Keratinocyte (primary cell): ENCODE measurements at regions not wholly inside any gene's neighbourhood (a gene's known extent, or its start where the extent isn't known, plus 50 kb on each side); places are given as distances from the start of the nearest gene placed in this dataset.

Source experiments
- DNase-seq: peaks from one replicate; pipeline ENCODE4 v3.0.0-alpha.2; 2011; ENCODE audit warnings: low read depth, missing footprints, low spot score
- FAIRE-seq: peaks from 2 replicates; lab custom pipeline; 2011; peaks lifted over from hg19 to GRCh38; lab: Jason Lieb, UNC
- H2AFZ ChIP-seq: 2 replicates; pipeline ENCODE4 v1.6.0; 2012; ENCODE audit warnings: low read length, control low read depth, inconsistent platforms; ENCODE audit not compliant: control insufficient read depth
- H3K27ac ChIP-seq: 2 replicates; pipeline ENCODE4 v1.5.1; 2011; ENCODE audit warnings: low read length; ENCODE audit not compliant: control insufficient read depth, insufficient read depth
- H3K27me3 ChIP-seq: 3 replicates; pipeline ENCODE4 v1.6.0; 2011; ENCODE audit warnings: low read length; ENCODE audit not compliant: control insufficient read depth, insufficient read depth; ENCODE audit errors: extremely low read depth
- H3K36me3 ChIP-seq, 2 experiments: 2 replicates in 1 of 2; 3 replicates in 1 of 2; pipeline ENCODE4 v1.5.1; 2011; ENCODE audit warnings: low read length in 2 of 2, mild to moderate bottlenecking in 1 of 2; ENCODE audit not compliant: control insufficient read depth in 2 of 2, insufficient read depth in 2 of 2; ENCODE audit errors: extremely low read depth in 1 of 2
- H3K4me1 ChIP-seq: 3 replicates; pipeline ENCODE4 v1.5.1; 2011; ENCODE audit warnings: low read length; ENCODE audit not compliant: control insufficient read depth, insufficient read depth; ENCODE audit errors: extremely low read depth
- H3K4me2 ChIP-seq: 3 replicates; pipeline ENCODE4 v1.6.0; 2011; ENCODE audit warnings: low read depth, low read length; ENCODE audit not compliant: control insufficient read depth, insufficient read depth; ENCODE audit errors: extremely low read depth
- H3K4me3 ChIP-seq, 3 experiments: fragments of 200-600 bp in 1 of 3; sonication (generic) in 1 of 3; 2 replicates in 2 of 3; 3 replicates in 1 of 3; pipeline ENCODE4 v1.5.1; 2011 to 2016; ENCODE audit warnings: low read length in 3 of 3, mild to moderate bottlenecking in 3 of 3, control low read depth in 2 of 3, inconsistent platforms in 1 of 3, low read depth in 1 of 3, mixed read lengths in 1 of 3, mixed run types in 1 of 3, moderate library complexity in 1 of 3; ENCODE audit not compliant: control insufficient read depth in 2 of 3, insufficient read depth in 2 of 3; ENCODE audit errors: extremely low read depth in 1 of 3
- H3K79me2 ChIP-seq: 2 replicates; pipeline ENCODE4 v1.6.0; 2012; ENCODE audit warnings: low read length; ENCODE audit not compliant: control insufficient read depth, insufficient read depth
- H3K9ac ChIP-seq: 3 replicates; pipeline ENCODE4 v1.6.0; 2011; ENCODE audit warnings: low read length; ENCODE audit not compliant: control insufficient read depth, insufficient read depth; ENCODE audit errors: extremely low read depth
- H3K9me1 ChIP-seq: 3 replicates; pipeline ENCODE4 v1.6.0; 2011; ENCODE audit warnings: low read length; ENCODE audit not compliant: control insufficient read depth, insufficient read depth; ENCODE audit errors: extremely low read depth
- H3K9me3 ChIP-seq: 2 replicates; pipeline ENCODE4 v1.5.1; 2012; ENCODE audit warnings: low read depth, low read length; ENCODE audit not compliant: control insufficient read depth
- H4K20me1 ChIP-seq: 3 replicates; pipeline ENCODE4 v1.6.0; 2011; ENCODE audit warnings: low read length; ENCODE audit not compliant: control insufficient read depth, insufficient read depth; ENCODE audit errors: extremely low read depth
- CTCF ChIP-seq, 3 experiments: IDR thresholded peaks in 1 of 3; conservative IDR thresholded peaks in 1 of 3; optimal IDR thresholded peaks in 1 of 3; 2 replicates in 2 of 3; 3 replicates in 1 of 3; pipeline versions ENCODE3 to v1.5.1; 2011; ENCODE audit warnings: low read length in 3 of 3, mild to moderate bottlenecking in 3 of 3, moderate library complexity in 2 of 3, control low read depth in 1 of 3, inconsistent platforms in 1 of 3; ENCODE audit not compliant: insufficient read depth in 2 of 3; ENCODE audit errors: extremely low read depth in 1 of 3
- EZH2 ChIP-seq: IDR thresholded peaks from one replicate; pipeline ENCODE4 v1.6.1; 2012; ENCODE audit warnings: inconsistent platforms, mild to moderate bottlenecking, low read length, moderate library complexity
- dilution Hi-C: fragments of 300-500 bp; cut with MboI; formaldehyde crosslinking; loops from one replicate; pipeline ENCODE4 v1.7.0; 2020; ENCODE audit warnings: low sequenced_read_pairs; ENCODE audit not compliant: extremely low pct_ligation_motif_present

- Histone ChIP-seq H3K9ac (no peak overlapping the region), H3K4me3 (no peak overlapping the region), H3K4me2 (no peak overlapping the region), H3K9me1 (no peaks in the 10 kb centered on the region), H3K36me3 (no peaks in the 10 kb centered on the region), H3K27ac (no peak overlapping the region), H3K9me3 (no peaks in the 10 kb centered on the region), H2AFZ (no peak overlapping the region), H3K4me1 (no peaks in the 10 kb centered on the region), H4K20me1 (no peaks in the 10 kb centered on the region), H3K79me2 (no peaks in the 10 kb centered on the region), H3K27me3 (no peaks in the 10 kb centered on the region)
- FAIRE-seq (no peak), DNase-seq (no peak)
- TF ChIP-seq CTCF (optimal IDR thresholded peaks at IDR 0.05 in 1 of 3, IDR thresholded peaks at IDR 0.05 in 1 of 3, conservative IDR thresholded peaks at IDR 0.05 in 1 of 3; ENCODE audit: extremely low read depth in 1 of 3, insufficient read depth in 2 of 3, low read length in 3 of 3), result no peak
- TF ChIP-seq EZH2, result no peak
- dilution Hi-C loops, result no loop called here
Observed at GRCh38 chr2:185255566-185255965, 483.0 kb upstream of the FSIP2 start.

GRCh38 chr2:185265747-185266146 is 472.9 kb upstream of the FSIP2 start:
- no peaks in the 10 kb centered on the region for H3K79me2 ChIP-seq
- H3K27ac ChIP-seq, result no peak overlapping the region
- no peak overlapping the region for H2AFZ ChIP-seq
- H3K9me3 ChIP-seq, result no peaks in the 10 kb centered on the region
- no peaks in the 10 kb centered on the region for H4K20me1 ChIP-seq
- TF ChIP-seq CTCF (optimal IDR thresholded peaks at IDR 0.05 in 1 of 3, IDR thresholded peaks at IDR 0.05 in 1 of 3, conservative IDR thresholded peaks at IDR 0.05 in 1 of 3; ENCODE audit: extremely low read depth in 1 of 3, insufficient read depth in 2 of 3, low read length in 3 of 3) (no peak), EZH2 (no peak)
- no peaks in the 10 kb centered on the region for H3K9me1 ChIP-seq
- dilution Hi-C loops, result no loop called here
- no peaks in the 10 kb centered on the region for H3K36me3 ChIP-seq
- H3K9ac ChIP-seq, result no peak overlapping the region
- DNase-seq (no peak), FAIRE-seq (no peak)
- H3K27me3 ChIP-seq, result no peaks in the 10 kb centered on the region
- H3K4me3 ChIP-seq, result no peak overlapping the region
- H3K4me1 ChIP-seq, result no peaks in the 10 kb centered on the region
- H3K4me2 ChIP-seq, result no peak overlapping the region
